ENCODE measurements at regions not wholly inside any gene's neighbourhood (a gene's known extent, or its start where the extent isn't known, plus 50 kb on each side); places are given as distances from the start of the nearest gene placed in this dataset.

- no peak for DNase-seq (ENCODE audit: low spot score)
Measured at GRCh38 chr10:30256084-30256483, 93.0 kb downstream of the MTPAP start.

- no peak for DNase-seq (ENCODE audit: low spot score)
Measured at GRCh38 chr10:30254926-30255325, 94.2 kb downstream of the MTPAP start.

- no peak for DNase-seq (ENCODE audit: low spot score)
Measured at GRCh38 chr10:30248728-30249127, 100.3 kb downstream of the MTPAP start.

- no peak for DNase-seq (ENCODE audit: low spot score)
Measured at GRCh38 chr10:30247704-30248103, 101.4 kb downstream of the MTPAP start.

GRCh38 chr10:30241422-30242110, 107.5 kb downstream of the MTPAP start:
- DNase-seq (ENCODE audit: low spot score), result no peak

GRCh38 chr10:30238836-30239235, 110.2 kb downstream of the MTPAP start:
- DNase-seq (ENCODE audit: low spot score), result no peak

- DNase-seq (ENCODE audit: low spot score), result no peak
Measured at GRCh38 chr10:30233186-30233959, 115.7 kb downstream of the MTPAP start.

- DNase-seq (ENCODE audit: low spot score), result no peak
Measured at GRCh38 chr10:30231709-30232108, 117.4 kb downstream of the MTPAP start.

GRCh38 chr10:30231071-30231652, 117.9 kb downstream of the MTPAP start:
- DNase-seq (ENCODE audit: low spot score), result no peak

- no peak for DNase-seq (ENCODE audit: low spot score)
Measured at GRCh38 chr10:30229536-30229935, 119.5 kb downstream of the MTPAP start.

- DNase-seq (ENCODE audit: low spot score), result no peak
Measured at GRCh38 chr10:30228417-30229036, 120.6 kb downstream of the MTPAP start.

- DNase-seq (ENCODE audit: low spot score), result no peak
Measured at GRCh38 chr10:30227481-30227880, 121.6 kb downstream of the MTPAP start.

GRCh38 chr10:30219971-30220751, 128.9 kb downstream of the MTPAP start:
- no peak for DNase-seq (ENCODE audit: low spot score)

- no peak for DNase-seq (ENCODE audit: low spot score)
Measured at GRCh38 chr10:30216821-30217220, 132.3 kb downstream of the MTPAP start.

GRCh38 chr10:30215623-30216022, 133.5 kb downstream of the MTPAP start:
- no peak for DNase-seq (ENCODE audit: low spot score)

GRCh38 chr10:30215141-30215540, 133.9 kb downstream of the MTPAP start:
- no peak for DNase-seq (ENCODE audit: low spot score)

- no peak for DNase-seq (ENCODE audit: low spot score)
Measured at GRCh38 chr10:30210296-30210695, 138.8 kb downstream of the MTPAP start.

GRCh38 chr10:30208330-30208729, 140.7 kb downstream of the MTPAP start:
- no peak for DNase-seq (ENCODE audit: low spot score)

GRCh38 chr10:30207485-30208052, 141.5 kb downstream of the MTPAP start:
- no peak for DNase-seq (ENCODE audit: low spot score)

- DNase-seq (ENCODE audit: low spot score), result no peak
Measured at GRCh38 chr10:30200017-30200415, 140.6 kb upstream of the JCAD start.

GRCh38 chr10:30199376-30200016, 140.1 kb upstream of the JCAD start:
- DNase-seq (ENCODE audit: low spot score), result no peak

Data from RKO (cell line).